GM23248 (cell line): ENCODE measurements at regions not wholly inside any gene's neighbourhood (a gene's known extent, or its start where the extent isn't known, plus 50 kb on each side); places are given as distances from the start of the nearest gene placed in this dataset.

Experiments used
- EZH2 ChIP-seq: fragments of 200-600 bp; sonication (generic); IDR thresholded peaks from 2 replicates; pipeline ENCODE4 v1.6.1; 2018; ENCODE audit warnings: antibody characterized with exemption, mild to moderate bottlenecking; ENCODE audit not compliant: insufficient read depth, poor library complexity, severe bottlenecking
- EZH2phosphoT487 ChIP-seq: fragments of 200-600 bp; sonication (generic); IDR thresholded peaks from 2 replicates; pipeline ENCODE4 v1.6.1; 2018; ENCODE audit warnings: antibody characterized with exemption, moderate library complexity, mild to moderate bottlenecking, low read depth; ENCODE audit not compliant: insufficient read depth

DNA sequence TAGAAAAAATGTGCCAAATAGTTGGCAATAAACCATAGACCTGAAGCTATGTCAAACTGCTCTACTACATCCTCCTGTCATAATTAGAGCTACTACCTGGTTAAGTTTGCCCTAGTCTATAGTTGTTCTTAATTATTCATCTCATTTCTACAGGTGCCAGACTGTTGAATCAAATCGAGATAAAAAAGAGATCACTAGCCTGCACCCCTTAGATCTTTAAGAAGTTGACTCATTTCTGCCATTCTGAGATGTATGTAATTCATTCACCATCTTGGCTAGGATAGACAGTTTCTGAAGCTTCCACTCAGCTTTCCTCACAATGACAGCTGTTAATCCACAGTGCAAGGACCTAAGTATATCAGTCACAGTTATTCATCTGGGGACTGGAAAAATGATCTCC, 452.1 kb upstream of the BOD1L1 start:
- TF ChIP-seq EZH2: no peak
- TF ChIP-seq EZH2phosphoT487: no peak
